ENCODE measurements at regions not wholly inside any gene's neighbourhood (a gene's known extent, or its start where the extent isn't known, plus 50 kb on each side); places are given as distances from the start of the nearest gene placed in this dataset.

GRCh38 chr13:111518161-111518792 lies 197.8 kb downstream of the TEX29 start:
- no peak for TF ChIP-seq CTCF (conservative IDR thresholded peaks at IDR 0.05)
- no peak for TF ChIP-seq EZH2 (IDR thresholded peaks at IDR 0.05; ENCODE audit: low read depth)

Measured in PC-9 (cell line).